Liver (tissue), 7 donors: ENCODE measurements at regions not wholly inside any gene's neighbourhood (a gene's known extent, or its start where the extent isn't known, plus 50 kb on each side); places are given as distances from the start of the nearest gene placed in this dataset.

Experiments used
- DNase-seq: peaks from one replicate; pipeline ENCODE4 v3.0.0-alpha.2; 2017; ENCODE audit warnings: low spot score
- H3K27ac ChIP-seq, 2 donors: one replicate each; pipeline ENCODE4 v1.7.0; 2013; ENCODE audit warnings: inconsistent platforms in 2 of 2, low read length in 2 of 2, control low read depth in 1 of 2, low read depth in 1 of 2, mild to moderate bottlenecking in 1 of 2
- H3K27me3 ChIP-seq, 4 donors: one replicate each; pipeline versions ENCODE4 v1.6.1 to v1.7.0; 2013; ENCODE audit warnings: low read length in 3 of 4, inconsistent platforms in 1 of 4, mild to moderate bottlenecking in 1 of 4, moderate library complexity in 1 of 4; ENCODE audit not compliant: control insufficient read depth in 4 of 4, insufficient read depth in 4 of 4
- H3K36me3 ChIP-seq, 4 donors: one replicate each; pipeline versions ENCODE4 v1.6.1 to v1.7.0; 2013; ENCODE audit warnings: low read length in 3 of 4, mild to moderate bottlenecking in 3 of 4, low read depth in 1 of 4, moderate library complexity in 1 of 4; ENCODE audit not compliant: control insufficient read depth in 4 of 4, insufficient read depth in 3 of 4
- H3K4me1 ChIP-seq, 4 donors: one replicate each; pipeline versions ENCODE4 v1.6.1 to v1.7.0; 2013; ENCODE audit warnings: low read length in 3 of 4, mild to moderate bottlenecking in 3 of 4, moderate library complexity in 1 of 4; ENCODE audit not compliant: control insufficient read depth in 4 of 4, insufficient read depth in 4 of 4
- H3K4me3 ChIP-seq, 3 donors: one replicate each; pipeline versions ENCODE4 v1.6.1 to v1.7.0; 2013; ENCODE audit warnings: low read length in 3 of 3, control low read depth in 1 of 3, low read depth in 1 of 3, mild to moderate bottlenecking in 1 of 3
- H3K9ac ChIP-seq, 2 donors: one replicate each; pipeline ENCODE4 v1.7.0; 2013; ENCODE audit warnings: low read length in 2 of 2, mild to moderate bottlenecking in 2 of 2, moderate library complexity in 2 of 2, control low read depth in 1 of 2, low read depth in 1 of 2
- H3K9me3 ChIP-seq, 4 donors: one replicate each; pipeline versions ENCODE4 v1.6.1 to v1.7.0; 2013; ENCODE audit warnings: low read length in 3 of 4; ENCODE audit not compliant: control insufficient read depth in 4 of 4
- ATF3 ChIP-seq: IDR thresholded peaks from 2 replicates; pipeline ENCODE4 v1.6.1; 2016; ENCODE audit warnings: antibody characterized with exemption
- EGR1 ChIP-seq, 2 donors: IDR thresholded peaks; 2 replicates each; pipeline ENCODE4 v1.6.1; 2016 to 2018; ENCODE audit warnings: antibody characterized with exemption in 2 of 2, low read depth in 2 of 2
- FOXA1 ChIP-seq: IDR thresholded peaks from 2 replicates; pipeline ENCODE4 v1.6.1; 2016; ENCODE audit warnings: antibody characterized with exemption
- FOXA2 ChIP-seq: IDR thresholded peaks from 2 replicates; pipeline ENCODE4 v1.6.1; 2016; ENCODE audit warnings: antibody characterized with exemption
- GABPA ChIP-seq, 2 donors: IDR thresholded peaks in 1 of 2; conservative IDR thresholded peaks in 1 of 2; 2 replicates each; pipeline ENCODE4 v1.6.1; 2016; ENCODE audit warnings: antibody characterized with exemption in 2 of 2, mild to moderate bottlenecking in 1 of 2, moderate library complexity in 1 of 2
- HNF4A ChIP-seq, 2 donors: conservative IDR thresholded peaks; 2 replicates each; pipeline ENCODE4 v1.6.1; 2016; ENCODE audit warnings: antibody characterized with exemption in 2 of 2, mild to moderate bottlenecking in 2 of 2
- HNF4G ChIP-seq: IDR thresholded peaks from 2 replicates; pipeline ENCODE4 v1.6.1; 2016; ENCODE audit warnings: antibody characterized with exemption
- JUND ChIP-seq, 2 donors: IDR thresholded peaks; 2 replicates each; pipeline ENCODE4 v1.6.1; 2016; ENCODE audit warnings: antibody characterized with exemption in 2 of 2
- MAX ChIP-seq: IDR thresholded peaks from 2 replicates; pipeline ENCODE4 v1.6.1; 2016; ENCODE audit warnings: antibody characterized with exemption
- NR2F2 ChIP-seq: IDR thresholded peaks from 2 replicates; pipeline ENCODE4 v1.6.1; 2016; ENCODE audit warnings: antibody characterized with exemption
- RAD21 ChIP-seq, 2 donors: IDR thresholded peaks; 2 replicates each; pipeline ENCODE4 v1.6.1; 2016; ENCODE audit warnings: antibody characterized with exemption in 2 of 2, mild to moderate bottlenecking in 2 of 2
- REST ChIP-seq: IDR thresholded peaks from 2 replicates; pipeline ENCODE4 v1.6.1; 2016; ENCODE audit warnings: antibody characterized with exemption, mild to moderate bottlenecking
- RXRA ChIP-seq, 2 donors: IDR thresholded peaks; 2 replicates each; pipeline ENCODE4 v1.6.1; 2017 to 2018; ENCODE audit warnings: antibody characterized with exemption in 2 of 2, mild to moderate bottlenecking in 1 of 2
- SP1 ChIP-seq: IDR thresholded peaks from 2 replicates; pipeline ENCODE4 v1.6.1; 2018; ENCODE audit warnings: antibody characterized with exemption, mild to moderate bottlenecking
- TAF1 ChIP-seq: conservative IDR thresholded peaks from 2 replicates; pipeline ENCODE4 v1.6.1; 2016; ENCODE audit warnings: antibody characterized with exemption, mild to moderate bottlenecking
- YY1 ChIP-seq: IDR thresholded peaks from 2 replicates; pipeline ENCODE4 v1.6.1; 2016; ENCODE audit warnings: antibody characterized with exemption, mild to moderate bottlenecking
- ZBTB33 ChIP-seq: IDR thresholded peaks from 2 replicates; pipeline ENCODE4 v1.6.1; 2016; ENCODE audit warnings: antibody characterized with exemption
- WGBS: extraction: QIAGEN DNeasy Blood & Tissue Kit; methylation state at CpG from one replicate; pipeline ENCODE4 v1.1.7; 2013; 5-methylcytosine and 5-hydroxymethylcytosine counted together
- donor health status: healthy.
- donor health status: healthy.
- donor health status: healthy.
- donor health status: healthy.

- TF ChIP-seq RAD21 (IDR thresholded peaks at IDR 0.05) = no peak
- no peak for TF ChIP-seq NR2F2
- TF ChIP-seq HNF4G = no peak
- TF ChIP-seq RXRA (IDR thresholded peaks at IDR 0.05) = no peak
- TF ChIP-seq FOXA1 = no peak
- TF ChIP-seq HNF4A (conservative IDR thresholded peaks at IDR 0.05) = no peak
- TF ChIP-seq ATF3 = no peak
Observed at GRCh38 chr3:189070965-189071364, 100.8 kb upstream of the TPRG1 start (continued).

GRCh38 chr3:189071446-189071845 is 100.3 kb upstream of the TPRG1 start:
- H3K4me3 ChIP-seq = no peak overlapping the region
- TF ChIP-seq TAF1 (no peak), ATF3 (no peak), GABPA (IDR thresholded peaks at IDR 0.05 in 1 of 2, conservative IDR thresholded peaks at IDR 0.05 in 1 of 2) (no peak), REST (no peak), SP1 (no peak), FOXA2 (no peak)

GRCh38 chr3:189076449-189076848 is 95.3 kb upstream of the TPRG1 start:
- Histone ChIP-seq H3K27ac (no peak overlapping the region), H3K9ac (no peak overlapping the region), H3K9me3 (no peaks in the 10 kb centered on the region), H3K4me1 (no peaks in the 10 kb centered on the region), H3K4me3 (no peak overlapping the region), H3K36me3 (peaks cover 0 to 2% (median 0%) of the 10 kb centered on the region in 4 donors), H3K27me3 (no peaks in the 10 kb centered on the region)
- 97% methylated on average over 1 of the region's 1 CpG for WGBS
- TF ChIP-seq FOXA2 (no peak), REST (no peak), JUND (IDR thresholded peaks at IDR 0.05) (no peak), MAX (no peak), SP1 (no peak), ZBTB33 (no peak), RXRA (IDR thresholded peaks at IDR 0.05) (no peak), NR2F2 (no peak), EGR1 (IDR thresholded peaks at IDR 0.05; ENCODE audit: low read depth in 2 of 2) (no peak), HNF4A (conservative IDR thresholded peaks at IDR 0.05) (no peak), FOXA1 (no peak), RAD21 (IDR thresholded peaks at IDR 0.05) (no peak), YY1 (no peak)
- DNase-seq = no peak

More at GRCh38 chr3:189071446-189071845, 100.3 kb upstream of the TPRG1 start:
- 86% methylated on average over 2 of the region's 2 CpGs for WGBS
- Histone ChIP-seq H3K4me1 (no peaks in the 10 kb centered on the region), H3K9ac (no peak overlapping the region), H3K36me3 (no peaks in the 10 kb centered on the region), H3K27me3 (no peaks in the 10 kb centered on the region), H3K9me3 (no peaks in the 10 kb centered on the region), H3K27ac (no peak overlapping the region)
- no peak for DNase-seq
